IMR-90 (cell line): ENCODE measurements at regions not wholly inside any gene's neighbourhood (a gene's known extent, or its start where the extent isn't known, plus 50 kb on each side); places are given as distances from the start of the nearest gene placed in this dataset.
A peak's percentile ranks its signal among the peaks of the same experiment; 100 is the strongest.

Experiments used
- ATAC-seq: fragments of 200-7000 bp; cut with Tn5 transposase; 2 replicates; pipeline ENCODE4 v1.9.1; 2020; ENCODE audit warnings: low read depth, mild to moderate bottlenecking, moderate library complexity
- BruUV-seq: library from RNA; stranded (reverse); fragments of 400-500 nt; replicated peaks from 2 replicates; lab custom pipeline; 2021; lab: Mats Ljungman, UMichigan
- CTCF ChIA-PET: fragments of 300-600 bp; formaldehyde crosslinking; extraction: SDS; loops from one replicate; lab custom pipeline; 2021; ENCODE audit warnings: antibody characterized with exemption; lab: Yijun Ruan, JAX
- POLR2A ChIA-PET: fragments of 300-600 bp; sonication (Branson Sonifier 250); formaldehyde crosslinking; loops from one replicate; lab custom pipeline; 2022; ENCODE audit warnings: antibody characterized with exemption; ENCODE audit not compliant: unreplicated experiment; lab: Charles Lee
- DNase-seq: peaks from one replicate; pipeline ENCODE4 v3.0.0; 2013
- H2AFZ ChIP-seq: replicated peaks from 2 replicates; pipeline ENCODE3; 2013; ENCODE audit warnings: low read length, mild to moderate bottlenecking; ENCODE audit not compliant: poor library complexity
- H2AK5ac ChIP-seq: 2 replicates; pipeline ENCODE4 v1.6.1; 2013; ENCODE audit warnings: low read depth, low read length, inconsistent platforms
- H2AK9ac ChIP-seq: replicated peaks from 2 replicates; pipeline ENCODE3; 2013; ENCODE audit warnings: mild to moderate bottlenecking, low read depth, low read length, moderate library complexity; ENCODE audit not compliant: poor library complexity
- H2BK120ac ChIP-seq: 2 replicates; pipeline ENCODE4 v1.6.1; 2013; ENCODE audit warnings: low read depth, low read length, inconsistent platforms
- H2BK15ac ChIP-seq: 3 replicates; pipeline ENCODE4 v1.6.1; 2013; ENCODE audit warnings: low read depth, low read length, inconsistent platforms
- H2BK20ac ChIP-seq: 2 replicates; pipeline ENCODE4 v1.6.1; 2013; ENCODE audit warnings: low read depth, mild to moderate bottlenecking, inconsistent platforms, low read length, moderate library complexity
- H2BK5ac ChIP-seq: 2 replicates; pipeline ENCODE4 v1.6.1; 2013; ENCODE audit warnings: mild to moderate bottlenecking, low read depth, low read length, inconsistent platforms; ENCODE audit not compliant: poor library complexity, severe bottlenecking
- H3K14ac ChIP-seq: replicated peaks from 2 replicates; pipeline ENCODE4 v1.6.1; 2013; ENCODE audit warnings: low read depth, low read length, inconsistent platforms
- H3K18ac ChIP-seq: 2 replicates; pipeline ENCODE4 v1.6.1; 2013; ENCODE audit warnings: low read depth, low read length, control low read depth
- H3K23ac ChIP-seq: 2 replicates; pipeline ENCODE4 v1.6.1; 2013; ENCODE audit warnings: low read depth, low read length, inconsistent platforms
- H3K27ac ChIP-seq: 2 replicates; pipeline ENCODE4 v1.5.1; 2013; ENCODE audit warnings: mild to moderate bottlenecking, control low read depth, low read length; ENCODE audit not compliant: insufficient read depth
- H3K27me3 ChIP-seq: 2 replicates; pipeline ENCODE4 v1.6.1; 2013; ENCODE audit warnings: low read length; ENCODE audit not compliant: control insufficient read depth, insufficient read depth
- H3K36me3 ChIP-seq: 2 replicates; pipeline ENCODE4 v1.6.1; 2013; ENCODE audit warnings: low read length, mixed read lengths; ENCODE audit not compliant: control insufficient read depth, insufficient read depth
- H3K4ac ChIP-seq: 2 replicates; pipeline ENCODE4 v1.6.1; 2013; ENCODE audit warnings: low read depth, low read length, inconsistent platforms
- H3K4me1 ChIP-seq: 2 replicates; pipeline ENCODE4 v1.6.1; 2013; ENCODE audit warnings: low read length, mixed read lengths; ENCODE audit not compliant: control insufficient read depth, insufficient read depth
- H3K4me2 ChIP-seq: 2 replicates; pipeline ENCODE4 v1.6.1; 2013; ENCODE audit warnings: low read depth, mild to moderate bottlenecking, control low read depth, low read length, moderate library complexity
- H3K4me3 ChIP-seq: 2 replicates; pipeline ENCODE4 v1.5.1; 2013; ENCODE audit warnings: low read depth, mild to moderate bottlenecking, control low read depth, low read length, moderate library complexity; ENCODE audit not compliant: insufficient read depth
- H3K56ac ChIP-seq: 2 replicates; pipeline ENCODE4 v1.6.1; 2013; ENCODE audit warnings: low read length, inconsistent platforms; ENCODE audit not compliant: insufficient read depth; ENCODE audit errors: extremely low read depth
- H3K79me1 ChIP-seq, 2 experiments: 2 replicates each; pipeline ENCODE4 v1.6.1; 2013; ENCODE audit warnings: low read length in 2 of 2, inconsistent platforms in 1 of 2, low read depth in 1 of 2
- H3K9ac ChIP-seq: 2 replicates; pipeline ENCODE4 v1.6.1; 2013; ENCODE audit warnings: low read depth, low read length, control low read depth
- H3K9me1 ChIP-seq: 2 replicates; pipeline ENCODE4 v1.6.1; 2013; ENCODE audit warnings: low read length, inconsistent platforms; ENCODE audit not compliant: insufficient read depth
- H3K9me3 ChIP-seq: 2 replicates; pipeline ENCODE4 v1.6.1; 2013; ENCODE audit warnings: low read length; ENCODE audit not compliant: control insufficient read depth, insufficient read depth
- H4K20me1 ChIP-seq: 2 replicates; pipeline ENCODE4 v1.6.1; 2013; ENCODE audit warnings: low read length, inconsistent platforms; ENCODE audit not compliant: insufficient read depth
- H4K5ac ChIP-seq: 2 replicates; pipeline ENCODE4 v1.6.1; 2013; ENCODE audit warnings: mild to moderate bottlenecking, low read depth, low read length, control low read depth
- H4K8ac ChIP-seq, 2 experiments: 2 replicates each; pipeline ENCODE4 v1.6.1; 2013; ENCODE audit warnings: low read depth in 2 of 2, low read length in 2 of 2, control low read depth in 1 of 2, inconsistent platforms in 1 of 2
- H4K91ac ChIP-seq: 2 replicates; pipeline ENCODE4 v1.6.1; 2013; ENCODE audit warnings: low read depth, low read length, inconsistent platforms; ENCODE audit not compliant: insufficient read depth
- CHD1 ChIP-seq: IDR thresholded peaks from 2 replicates; pipeline ENCODE4 v1.6.1; 2012; ENCODE audit warnings: low read depth, low read length, improper control_type of control experiment
- MAFK ChIP-seq: IDR thresholded peaks from 2 replicates; pipeline ENCODE4 v1.6.1; 2012; ENCODE audit warnings: low read depth, low read length, improper control_type of control experiment
- MAZ ChIP-seq: IDR thresholded peaks from 2 replicates; pipeline ENCODE4 v1.6.1; 2012; ENCODE audit warnings: low read depth, mild to moderate bottlenecking, low read length, improper control_type of control experiment, moderate library complexity, borderline replicate concordance
- MXI1 ChIP-seq: IDR thresholded peaks from 2 replicates; pipeline ENCODE4 v1.6.1; 2012; ENCODE audit warnings: low read depth, mild to moderate bottlenecking, low read length, moderate library complexity, borderline replicate concordance
- RFX5 ChIP-seq: IDR thresholded peaks from 2 replicates; pipeline ENCODE4 v1.8.0; 2012; ENCODE audit warnings: low read depth, mild to moderate bottlenecking, low read length, moderate library complexity
- WGBS, 2 experiments: methylation state at CpG; one replicate each; pipeline versions ENCODE4 v1.1.5 to v1.1.7; 2013; ENCODE audit warnings: missing lambda C conversion rate in 2 of 2; ENCODE audit not compliant: insufficient read length in 1 of 2; ENCODE audit errors: extremely low coverage in 2 of 2; 5-methylcytosine and 5-hydroxymethylcytosine counted together
- dilution Hi-C: fragments of 300-500 bp; cut with HindIII; formaldehyde crosslinking; loops from one replicate; pipeline ENCODE4 v1.14.3; 2018; ENCODE audit warnings: low sequenced_read_pairs; ENCODE audit not compliant: unreplicated experiment
- in situ Hi-C: fragments of 300-500 bp; cut with MboI; formaldehyde crosslinking; loops from 3 replicates; pipeline ENCODE4 v1.14.3; 2019; ENCODE audit warnings: low sequenced_read_pairs, inconsistent platforms, mixed read lengths
- intact Hi-C: fragments of 100-400 bp; cut with micrococcal nuclease; formaldehyde crosslinking; loops from 2 replicates; pipeline ENCODE4 v1.10.0; 2022
- TF ChIP-seq, protein P1 (sequence below): conservative IDR thresholded peaks from 2 replicates; pipeline ENCODE4 v1.5.1; 2012; ENCODE audit warnings: mild to moderate bottlenecking, low read depth, low read length, improper control_type of control experiment
- TF ChIP-seq, protein P2 (sequence below): fragments of 150-350 bp; IDR thresholded peaks from 2 replicates; pipeline ENCODE4 v1.6.1; 2016; ENCODE audit warnings: low read depth, mild to moderate bottlenecking, low read length, moderate library complexity, borderline replicate concordance

DNA sequence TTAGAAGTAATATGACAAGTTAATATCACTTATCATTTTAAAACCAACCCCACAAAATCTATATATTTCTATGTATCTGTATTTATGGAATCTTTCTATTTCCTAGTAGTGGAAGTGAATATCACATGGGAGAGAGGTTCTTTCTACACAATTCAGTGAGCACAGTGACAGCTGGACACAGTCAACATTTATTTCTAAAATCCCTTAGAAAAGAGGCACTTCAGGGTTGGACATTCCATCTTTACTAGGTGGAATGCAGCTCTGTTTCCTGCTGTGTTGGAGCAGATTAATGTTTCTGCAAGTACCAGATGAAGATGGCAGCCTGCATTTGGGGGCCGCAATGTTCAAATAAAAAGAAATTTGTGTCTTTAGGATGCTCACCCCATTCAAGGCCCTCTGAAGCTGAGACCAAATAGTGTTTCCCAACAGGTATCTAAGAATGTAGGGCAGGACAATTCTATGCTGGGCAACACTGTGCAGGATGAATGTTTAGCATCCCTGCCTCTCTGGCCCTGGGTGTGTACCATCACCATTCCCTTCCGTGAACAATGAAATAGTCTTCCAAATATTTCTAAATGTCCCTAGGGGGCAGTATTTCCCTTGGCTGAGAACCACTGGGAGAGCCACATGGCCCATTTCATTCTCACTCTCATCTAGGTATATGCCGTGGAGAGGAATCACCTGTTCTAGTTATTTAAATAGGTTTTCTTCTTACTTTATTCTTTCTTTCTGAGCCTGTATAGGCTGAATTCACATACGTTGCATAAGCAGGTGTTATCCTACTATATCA lies 394.8 kb downstream of the PRDM2 start:
- Histone ChIP-seq H3K18ac (no peak overlapping the region), H3K4ac (no peak overlapping the region), H3K79me1 (no peaks in the 10 kb centered on the region), H2BK15ac (no peak overlapping the region), H4K91ac (no peak overlapping the region), H2BK5ac (no peak overlapping the region), H3K9ac (no peak overlapping the region), H3K9me1 (no peaks in the 10 kb centered on the region), H3K23ac (no peak overlapping the region), H3K14ac (no peak overlapping the region), H3K56ac (no peak overlapping the region), H3K27me3 (no peaks in the 10 kb centered on the region), H3K9me3 (peaks cover 4% of the 10 kb centered on the region; the same call in 1 of the 2 replicates), H2AK5ac (no peak overlapping the region), H4K5ac (no peak overlapping the region), H3K4me1 (no peaks in the 10 kb centered on the region), H4K20me1 (no peaks in the 10 kb centered on the region), H2AK9ac (no peak overlapping the region), H3K4me3 (no peak overlapping the region), H2BK20ac (no peak overlapping the region), H3K36me3 (no peaks in the 10 kb centered on the region), H2BK120ac (no peak overlapping the region), H3K27ac (no peak overlapping the region), H2AFZ (no peak overlapping the region), H4K8ac (no peak overlapping the region), H3K4me2 (no peak overlapping the region)
- dilution Hi-C loops (no loop called here), intact Hi-C loops (loop anchor here (1.0 to 5.0 kb wide), 2 partner anchors 951 to 1207 kb away; no protein-coding TSS in a partner anchor), in situ Hi-C loops (no loop called here)
- no CpG with 5 or more reads among the region's 4 CpGs for WGBS, 2 experiments
- CTCF ChIA-PET: no interaction called here
- ATAC-seq: peak; percentile 46
- TF ChIP-seq MAFK (no peak), MXI1 (no peak), MAZ (no peak), CHD1 (no peak), RFX5 (no peak)
- TF ChIP-seq, protein P1, sequence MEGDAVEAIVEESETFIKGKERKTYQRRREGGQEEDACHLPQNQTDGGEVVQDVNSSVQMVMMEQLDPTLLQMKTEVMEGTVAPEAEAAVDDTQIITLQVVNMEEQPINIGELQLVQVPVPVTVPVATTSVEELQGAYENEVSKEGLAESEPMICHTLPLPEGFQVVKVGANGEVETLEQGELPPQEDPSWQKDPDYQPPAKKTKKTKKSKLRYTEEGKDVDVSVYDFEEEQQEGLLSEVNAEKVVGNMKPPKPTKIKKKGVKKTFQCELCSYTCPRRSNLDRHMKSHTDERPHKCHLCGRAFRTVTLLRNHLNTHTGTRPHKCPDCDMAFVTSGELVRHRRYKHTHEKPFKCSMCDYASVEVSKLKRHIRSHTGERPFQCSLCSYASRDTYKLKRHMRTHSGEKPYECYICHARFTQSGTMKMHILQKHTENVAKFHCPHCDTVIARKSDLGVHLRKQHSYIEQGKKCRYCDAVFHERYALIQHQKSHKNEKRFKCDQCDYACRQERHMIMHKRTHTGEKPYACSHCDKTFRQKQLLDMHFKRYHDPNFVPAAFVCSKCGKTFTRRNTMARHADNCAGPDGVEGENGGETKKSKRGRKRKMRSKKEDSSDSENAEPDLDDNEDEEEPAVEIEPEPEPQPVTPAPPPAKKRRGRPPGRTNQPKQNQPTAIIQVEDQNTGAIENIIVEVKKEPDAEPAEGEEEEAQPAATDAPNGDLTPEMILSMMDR: no peak
- TF ChIP-seq, protein P2, sequence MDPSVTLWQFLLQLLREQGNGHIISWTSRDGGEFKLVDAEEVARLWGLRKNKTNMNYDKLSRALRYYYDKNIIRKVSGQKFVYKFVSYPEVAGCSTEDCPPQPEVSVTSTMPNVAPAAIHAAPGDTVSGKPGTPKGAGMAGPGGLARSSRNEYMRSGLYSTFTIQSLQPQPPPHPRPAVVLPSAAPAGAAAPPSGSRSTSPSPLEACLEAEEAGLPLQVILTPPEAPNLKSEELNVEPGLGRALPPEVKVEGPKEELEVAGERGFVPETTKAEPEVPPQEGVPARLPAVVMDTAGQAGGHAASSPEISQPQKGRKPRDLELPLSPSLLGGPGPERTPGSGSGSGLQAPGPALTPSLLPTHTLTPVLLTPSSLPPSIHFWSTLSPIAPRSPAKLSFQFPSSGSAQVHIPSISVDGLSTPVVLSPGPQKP: no peak
- BruUV-seq: no TSS peak
- no peak for DNase-seq
- POLR2A ChIA-PET: no interaction called here
